Brain pericyte (primary cell): ENCODE measurements at regions not wholly inside any gene's neighbourhood (a gene's known extent, or its start where the extent isn't known, plus 50 kb on each side); places are given as distances from the start of the nearest gene placed in this dataset.

Experiments
- DNase-seq: peaks from one replicate; pipeline ENCODE4 v3.0.0-alpha.2; 2012; ENCODE audit warnings: low read depth, low spot score

DNA sequence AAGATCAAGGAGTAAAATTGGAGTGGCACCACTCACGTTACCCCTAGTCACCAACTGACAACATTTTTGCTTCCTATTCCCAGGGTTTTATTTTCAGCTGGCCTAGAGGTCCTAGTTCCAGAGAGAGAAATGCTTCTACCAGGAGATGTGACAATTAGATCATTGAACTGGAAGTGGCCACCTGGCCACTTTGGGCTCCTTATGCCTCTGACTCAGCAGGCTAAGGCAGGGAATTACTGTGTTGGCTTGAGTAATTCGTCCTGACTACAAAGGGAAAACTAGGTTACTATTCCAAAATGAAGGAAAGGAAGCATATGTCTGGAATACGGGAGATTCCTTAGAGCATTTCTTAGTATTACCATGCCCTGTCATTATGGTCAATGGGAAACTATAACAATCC is 831.6 kb upstream of the NDST4 start:
- DNase-seq: no peak

DNA sequence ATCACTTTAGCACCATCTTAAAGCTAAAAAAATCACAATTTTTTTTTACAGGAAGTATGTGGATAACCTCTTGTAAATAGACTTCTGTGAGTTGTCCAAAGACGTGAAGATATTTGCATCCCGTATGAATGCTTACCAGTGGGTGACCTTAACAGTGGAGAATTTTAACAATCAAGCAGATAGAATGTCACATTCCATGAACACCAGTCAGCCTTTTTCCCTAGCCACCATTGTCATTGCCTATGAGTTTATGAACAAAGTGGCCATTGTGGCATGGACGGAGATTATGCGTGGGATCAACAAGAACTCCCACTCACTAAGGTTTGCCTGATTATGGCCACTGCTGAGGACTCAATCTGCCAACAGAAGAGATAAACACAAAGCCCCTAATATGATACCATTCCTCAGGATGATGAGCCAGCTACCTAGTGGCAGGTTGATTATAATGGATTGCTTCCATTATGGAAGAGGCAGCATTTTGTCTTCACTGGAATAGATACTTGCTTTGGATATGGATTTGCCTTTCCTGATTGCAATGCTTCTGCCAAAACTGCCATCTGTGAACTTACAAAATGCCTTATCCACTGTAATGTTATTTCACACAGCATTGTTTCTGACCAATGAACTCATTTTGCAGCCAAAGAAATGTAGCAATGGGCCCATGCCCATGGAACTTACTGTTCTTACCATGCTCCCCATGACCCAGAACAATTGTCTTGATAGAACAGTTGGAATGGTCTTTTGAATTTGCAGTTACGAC is 830.9 kb upstream of the NDST4 start:
- no peak for DNase-seq

GRCh38 chr4:115938764-115939443 is 825.5 kb upstream of the NDST4 start:
- no peak for DNase-seq

DNA sequence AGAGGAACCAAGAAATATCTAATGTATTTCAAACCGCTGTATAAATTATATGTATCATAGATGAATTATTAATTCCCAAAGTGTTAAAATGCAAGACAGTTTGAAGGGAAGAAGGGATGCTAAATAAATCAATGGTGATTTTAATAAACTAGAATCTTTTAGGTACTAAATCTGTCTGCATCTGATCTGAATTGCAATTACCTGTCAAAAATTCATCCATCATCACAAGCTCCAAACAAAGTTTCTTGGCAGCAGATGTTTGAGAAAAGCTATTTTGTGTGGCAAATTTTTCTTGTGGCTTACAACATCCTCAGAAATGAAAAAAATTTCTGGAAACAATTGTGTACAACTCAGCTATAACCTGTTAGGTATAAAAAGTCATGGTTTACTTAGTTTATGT is 816.0 kb upstream of the NDST4 start:
- DNase-seq: no peak

- no peak for DNase-seq
Observed at GRCh38 chr4:115927382-115927781, 814.0 kb upstream of the NDST4 start.

- no peak for DNase-seq
Observed at GRCh38 chr4:115923152-115923551, 809.7 kb upstream of the NDST4 start.

- DNase-seq: no peak
Observed at GRCh38 chr4:115920637-115921036, 807.2 kb upstream of the NDST4 start.

DNA sequence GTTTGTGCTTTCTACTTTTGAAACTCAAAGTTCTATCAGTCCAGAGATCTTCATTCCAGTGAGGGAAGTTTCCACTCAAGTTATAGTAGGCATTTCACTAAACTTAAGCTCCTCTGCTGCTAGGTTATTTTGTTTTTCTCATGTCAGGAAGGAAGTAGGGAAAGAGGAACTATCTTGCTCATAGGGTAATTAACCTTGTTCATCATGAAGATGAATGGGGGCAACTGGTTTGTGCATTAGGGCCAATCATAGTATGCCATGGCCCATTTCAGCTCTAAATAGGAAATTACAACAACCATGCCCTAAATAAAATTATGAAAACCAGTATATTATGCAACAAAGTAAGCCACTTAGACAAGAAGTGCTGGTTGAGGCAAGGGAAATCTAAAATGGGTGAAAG is 804.7 kb upstream of the NDST4 start:
- DNase-seq: no peak

DNA sequence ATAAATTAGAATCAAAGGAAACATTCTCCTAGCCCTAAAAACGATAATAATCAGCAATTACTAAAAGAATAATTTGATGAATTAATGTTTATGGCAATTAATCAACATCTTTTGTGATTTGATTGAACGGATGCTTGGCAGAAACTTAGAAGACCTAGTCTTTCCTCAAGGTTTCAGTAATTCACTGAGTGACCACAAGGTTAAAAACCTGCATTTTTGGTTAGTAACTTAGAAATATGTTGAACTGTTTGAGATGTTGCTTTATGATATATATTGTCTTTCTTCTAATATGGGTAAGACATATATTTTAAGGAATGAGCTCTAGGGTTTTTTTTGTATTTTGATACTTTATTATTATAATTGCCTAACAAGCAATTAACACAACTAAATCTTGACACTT is 793.0 kb upstream of the NDST4 start:
- no peak for DNase-seq

DNA sequence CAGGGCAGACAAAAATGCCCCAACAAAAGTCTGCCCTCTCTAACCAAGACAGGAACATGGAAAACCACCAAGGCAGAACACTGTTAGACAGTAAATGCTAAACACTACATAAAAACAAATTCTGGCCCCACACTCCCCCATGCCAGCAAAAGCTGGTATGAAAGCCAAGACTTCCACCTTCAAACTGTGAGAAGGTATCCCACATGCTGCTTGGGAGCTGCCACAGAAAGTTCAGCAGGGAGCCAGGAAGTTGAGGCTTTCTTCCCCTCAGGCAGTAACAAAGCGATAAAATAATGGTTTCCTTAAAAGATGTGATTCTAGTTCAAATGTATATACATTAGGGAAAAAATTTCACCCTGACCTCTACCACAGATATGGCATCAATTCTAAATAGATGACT is 770.4 kb upstream of the NDST4 start:
- no peak for DNase-seq

DNA sequence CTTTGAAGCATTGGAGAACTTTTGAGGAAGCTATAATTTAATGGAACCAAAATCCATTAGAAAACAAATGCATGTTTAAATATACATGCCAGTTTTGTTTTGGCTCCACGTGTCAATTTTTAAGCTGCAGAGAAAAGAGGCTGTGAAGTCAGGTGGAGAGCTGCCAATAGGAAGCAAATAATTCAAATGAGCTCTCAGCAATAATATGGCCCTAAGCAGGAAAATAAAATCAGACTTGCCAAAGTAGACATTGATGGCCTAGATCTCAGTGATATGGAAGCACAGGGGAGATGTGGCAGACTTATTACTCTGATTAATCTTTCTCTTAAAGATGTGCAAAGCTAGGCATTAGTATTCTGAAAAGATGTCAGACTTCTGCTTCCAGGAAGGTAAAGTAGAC is 769.8 kb upstream of the NDST4 start:
- no peak for DNase-seq

DNA sequence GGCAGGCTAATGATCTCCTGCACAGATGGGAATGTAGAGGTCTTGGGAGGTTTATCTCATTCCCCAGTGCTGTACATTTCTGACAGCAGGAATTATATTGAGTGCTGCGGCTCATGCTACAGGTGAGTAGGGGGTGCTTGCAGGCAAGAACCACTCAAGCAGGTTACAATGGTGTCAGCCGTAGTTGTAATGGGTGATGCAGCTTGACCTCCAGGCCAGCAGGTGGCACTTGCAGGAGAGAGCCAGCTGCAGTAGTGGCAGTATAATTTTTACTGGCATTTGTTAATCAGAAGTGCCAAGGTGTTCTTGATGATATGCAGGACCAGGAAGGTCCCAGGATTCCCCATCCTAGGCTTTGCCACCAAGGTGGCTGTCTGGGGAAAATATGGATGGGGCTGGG is 759.6 kb upstream of the NDST4 start:
- no peak for DNase-seq

GRCh38 chr4:115871596-115871995 is 758.2 kb upstream of the NDST4 start:
- no peak for DNase-seq

DNA sequence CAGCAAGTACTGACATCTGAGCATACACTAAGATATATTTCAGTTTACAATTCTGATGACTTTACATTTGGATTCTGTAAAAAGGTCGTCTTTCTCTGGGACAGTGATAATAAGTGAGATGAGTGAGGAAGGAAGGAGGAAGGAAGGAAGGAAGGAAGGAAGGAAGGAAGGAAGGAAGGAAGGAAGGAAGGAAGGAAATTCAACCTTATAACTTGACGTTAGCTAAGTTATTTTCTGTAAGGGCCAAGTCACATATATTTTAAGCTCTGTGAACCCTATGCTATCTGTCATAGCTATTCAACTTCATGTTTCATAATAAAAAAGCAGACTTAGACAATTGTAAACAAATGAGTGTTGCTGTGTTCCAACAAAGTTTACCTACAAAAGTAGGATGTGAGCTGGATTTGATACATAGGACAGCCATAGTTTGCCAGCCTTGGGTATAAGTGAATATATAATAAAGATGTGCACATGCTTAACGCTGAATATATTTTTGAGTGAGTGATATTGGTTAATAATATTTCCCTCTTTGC is 753.0 kb upstream of the NDST4 start:
- DNase-seq: no peak

DNA sequence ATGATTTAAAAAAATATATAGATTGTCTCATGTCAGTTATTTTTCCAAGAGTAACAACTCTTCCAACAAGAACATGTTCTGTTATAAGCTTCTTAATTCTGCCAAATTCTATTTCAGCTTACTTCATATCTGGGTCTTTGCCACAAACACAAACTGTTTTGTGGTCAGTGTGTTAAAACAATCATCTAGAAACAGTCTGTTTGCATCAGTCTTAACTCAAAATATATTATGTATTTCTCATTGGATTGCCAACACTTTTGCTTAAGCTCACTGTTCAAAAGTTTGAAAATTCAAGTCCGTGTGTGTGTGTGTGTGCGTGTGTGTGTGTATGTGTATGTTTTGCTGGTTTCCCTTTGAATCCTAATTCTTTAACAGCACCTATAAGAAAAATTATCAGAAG is 752.3 kb upstream of the NDST4 start:
- no peak for DNase-seq

DNA sequence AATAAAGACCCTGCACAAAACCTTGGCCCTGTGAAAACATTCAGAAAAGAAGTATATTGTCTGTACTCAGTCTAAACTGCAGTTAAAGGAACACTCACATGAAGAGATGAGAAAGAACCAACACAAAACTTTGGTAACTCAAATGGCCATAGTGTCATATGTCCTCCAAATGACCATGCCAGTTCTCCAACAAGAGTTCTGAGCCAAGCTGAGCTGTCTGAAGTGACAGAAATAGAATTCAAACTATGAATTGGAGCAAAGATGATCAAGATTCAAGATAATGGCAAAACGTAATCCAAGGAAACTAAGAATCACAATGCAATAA is 739.3 kb upstream of the NDST4 start:
- no peak for DNase-seq

GRCh38 chr4:115851918-115852766 is 738.7 kb upstream of the NDST4 start:
- DNase-seq: no peak

DNA sequence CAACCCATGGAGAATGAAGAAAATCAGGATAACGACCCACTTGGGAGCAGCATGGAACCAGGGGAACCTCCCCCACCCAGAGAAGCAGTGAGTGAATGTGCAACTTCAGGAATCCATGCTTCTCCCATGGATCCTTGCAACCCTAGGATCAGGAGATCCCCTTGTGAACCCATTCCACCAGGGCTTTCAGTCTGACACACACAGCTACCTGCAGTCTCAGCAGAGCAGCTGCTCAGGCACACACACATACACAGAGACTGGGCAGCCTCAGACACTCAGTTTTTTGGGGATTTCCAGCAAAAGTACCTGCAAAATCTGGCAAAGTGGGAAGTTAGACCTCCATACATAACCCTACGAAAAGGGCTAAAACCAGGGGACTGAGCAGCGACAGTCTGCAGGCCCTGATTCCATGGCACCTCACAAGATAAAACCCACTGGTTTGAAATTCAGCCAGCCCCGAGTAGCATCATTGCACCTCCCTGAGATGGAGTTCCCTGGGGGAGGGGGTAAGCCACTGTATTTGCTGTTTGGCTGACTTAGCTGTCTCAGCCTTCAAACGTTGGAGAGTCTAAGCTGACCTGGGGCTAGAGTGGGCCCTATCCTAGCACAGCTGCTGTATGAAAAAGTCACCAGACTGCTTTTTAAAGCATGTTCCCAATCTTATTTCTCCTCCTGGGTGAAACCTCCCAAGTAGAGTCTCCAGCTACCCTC is 737.5 kb upstream of the NDST4 start:
- DNase-seq: no peak

GRCh38 chr4:115844180-115844579 is 730.8 kb upstream of the NDST4 start:
- no peak for DNase-seq

- DNase-seq: no peak
Observed at GRCh38 chr4:115841871-115842270, 728.5 kb upstream of the NDST4 start.

- no peak for DNase-seq
Observed at GRCh38 chr4:115834441-115834840, 721.0 kb upstream of the NDST4 start.

- no peak for DNase-seq
Observed at GRCh38 chr4:115824630-115825029, 711.2 kb upstream of the NDST4 start.
